Prostate gland (tissue), 2 donors: ENCODE measurements at regions not wholly inside any gene's neighbourhood (a gene's known extent, or its start where the extent isn't known, plus 50 kb on each side); places are given as distances from the start of the nearest gene placed in this dataset.

Experiments
- POLR2A ChIP-seq: fragments of 450-650 bp; IDR thresholded peaks from one replicate; pipeline ENCODE4 v1.6.1; 2016; ENCODE audit warnings: antibody characterized with exemption, mild to moderate bottlenecking
- TF ChIP-seq, protein P1 (sequence below), 4 experiments: fragments of 200-600 bp in 2 of 4; fragments of 450-650 bp in 2 of 4; sonication (generic) in 2 of 4; IDR thresholded peaks; 1 replicate in 3 of 4; 2 replicates in 1 of 4; pipeline ENCODE4 v1.5.1; 2016 to 2019; ENCODE audit warnings: antibody characterized with exemption in 4 of 4, mild to moderate bottlenecking in 2 of 4, moderate library complexity in 2 of 4

DNA sequence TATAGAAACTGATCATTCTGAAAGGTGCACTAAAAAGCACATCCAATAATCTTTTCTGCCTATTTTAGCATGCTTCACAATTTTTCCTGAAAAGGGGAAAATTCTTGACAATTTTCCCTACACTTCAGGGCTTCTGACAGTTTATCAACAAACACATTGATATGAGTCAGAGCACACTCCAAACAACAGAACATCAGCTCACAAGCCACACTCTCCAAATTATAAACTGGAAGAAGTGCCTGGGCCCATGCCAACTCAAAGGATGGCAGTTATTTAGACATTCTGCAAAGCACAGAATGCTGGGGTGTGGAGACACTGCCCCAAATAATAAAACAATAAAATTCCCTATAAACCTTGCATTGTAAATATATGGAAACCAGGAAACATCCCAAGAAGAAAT is 90.8 kb downstream of the ELAPOR2 start:
- TF ChIP-seq, protein P1, sequence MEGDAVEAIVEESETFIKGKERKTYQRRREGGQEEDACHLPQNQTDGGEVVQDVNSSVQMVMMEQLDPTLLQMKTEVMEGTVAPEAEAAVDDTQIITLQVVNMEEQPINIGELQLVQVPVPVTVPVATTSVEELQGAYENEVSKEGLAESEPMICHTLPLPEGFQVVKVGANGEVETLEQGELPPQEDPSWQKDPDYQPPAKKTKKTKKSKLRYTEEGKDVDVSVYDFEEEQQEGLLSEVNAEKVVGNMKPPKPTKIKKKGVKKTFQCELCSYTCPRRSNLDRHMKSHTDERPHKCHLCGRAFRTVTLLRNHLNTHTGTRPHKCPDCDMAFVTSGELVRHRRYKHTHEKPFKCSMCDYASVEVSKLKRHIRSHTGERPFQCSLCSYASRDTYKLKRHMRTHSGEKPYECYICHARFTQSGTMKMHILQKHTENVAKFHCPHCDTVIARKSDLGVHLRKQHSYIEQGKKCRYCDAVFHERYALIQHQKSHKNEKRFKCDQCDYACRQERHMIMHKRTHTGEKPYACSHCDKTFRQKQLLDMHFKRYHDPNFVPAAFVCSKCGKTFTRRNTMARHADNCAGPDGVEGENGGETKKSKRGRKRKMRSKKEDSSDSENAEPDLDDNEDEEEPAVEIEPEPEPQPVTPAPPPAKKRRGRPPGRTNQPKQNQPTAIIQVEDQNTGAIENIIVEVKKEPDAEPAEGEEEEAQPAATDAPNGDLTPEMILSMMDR (IDR thresholded peaks at IDR 0.05), result no peak
- no peak for TF ChIP-seq POLR2A
